Transverse colon (tissue), 4 donors: ENCODE measurements at regions not wholly inside any gene's neighbourhood (a gene's known extent, or its start where the extent isn't known, plus 50 kb on each side); places are given as distances from the start of the nearest gene placed in this dataset.

Experiments
- DNase-seq: peaks from one replicate; pipeline ENCODE4 v3.0.0-alpha.2; 2019
- H3K27ac ChIP-seq, 4 donors: fragments of 200-600 bp; sonication (generic); 2 replicates each; pipeline ENCODE4 v1.5.1; 2016 to 2018; ENCODE audit warnings: inconsistent platforms in 4 of 4
- H3K27me3 ChIP-seq: fragments of 200-600 bp; sonication (generic); 2 replicates; pipeline ENCODE4 v1.5.1; 2017; ENCODE audit warnings: inconsistent platforms
- H3K36me3 ChIP-seq, 4 donors: fragments of 200-600 bp; sonication (generic); 2 replicates each; pipeline ENCODE4 v1.5.1; 2017 to 2019; ENCODE audit warnings: inconsistent platforms in 4 of 4
- H3K4me1 ChIP-seq, 4 donors: fragments of 200-600 bp; sonication (generic); 2 replicates each; pipeline ENCODE4 v1.5.1; 2017 to 2020; ENCODE audit warnings: inconsistent platforms in 4 of 4
- H3K4me3 ChIP-seq, 4 donors: fragments of 200-600 bp; sonication (generic); 1 replicate in 1 of 4; 2 replicates in 3 of 4; pipeline versions ENCODE4 v1.5.1 to v1.6.1; 2017 to 2019; ENCODE audit warnings: inconsistent platforms in 4 of 4
- H3K9me3 ChIP-seq, 2 donors: fragments of 200-600 bp; sonication (generic); 2 replicates each; pipeline ENCODE4 v1.5.1; 2017 to 2019; ENCODE audit warnings: inconsistent platforms in 2 of 2
- CTCF ChIP-seq, 5 experiments: fragments of 200-600 bp in 3 of 5; fragments of 450-650 bp in 2 of 5; sonication (generic) in 3 of 5; IDR thresholded peaks; 1 replicate in 2 of 5; 2 replicates in 3 of 5; pipeline ENCODE4 v1.5.1; 2016 to 2017; ENCODE audit warnings: antibody characterized with exemption in 5 of 5, inconsistent platforms in 3 of 5, mild to moderate bottlenecking in 2 of 5, moderate library complexity in 1 of 5
- EP300 ChIP-seq: sonication (generic); formaldehyde crosslinking; IDR thresholded peaks from one replicate; pipeline ENCODE4 v1.6.1; 2017; ENCODE audit warnings: antibody characterized with exemption, low read depth
- POLR2A ChIP-seq: fragments of 450-650 bp; IDR thresholded peaks from one replicate; pipeline ENCODE4 v1.6.1; 2016; ENCODE audit warnings: antibody characterized with exemption, mild to moderate bottlenecking, moderate library complexity
- POLR2AphosphoS5 ChIP-seq, 3 donors: sonication (generic); formaldehyde crosslinking; IDR thresholded peaks; one replicate each; pipeline ENCODE4 v1.6.1; 2016; ENCODE audit warnings: antibody characterized with exemption in 3 of 3
- WGBS, 2 donors: methylation state at CpG; one replicate each; pipeline ENCODE4 v1.1.5; 2018; ENCODE audit warnings: low coverage in 1 of 2; 5-methylcytosine and 5-hydroxymethylcytosine counted together
- in situ Hi-C, 4 donors: fragments of 200-750 bp; cut with MboI; loops; one replicate each; pipeline versions ENCODE4 v1.15.0 to v1.15.1; 2017; ENCODE audit warnings: low sequenced_read_pairs in 3 of 4, low pct_ligation_motif_present in 1 of 4, low pct_unique_long_range_greater_than_20kb in 1 of 4
- intact Hi-C: fragments of 100-400 bp; cut with DNase I; formaldehyde crosslinking; loops from one replicate; pipeline ENCODE4 v1.15.1; 2023; ENCODE audit warnings: low total_unique reads

- in situ Hi-C loops: no loop called here
- no peak for TF ChIP-seq POLR2AphosphoS5 (IDR thresholded peaks at IDR 0.05)
- no peak for TF ChIP-seq POLR2A
- no peak for TF ChIP-seq EP300
- no peak for TF ChIP-seq CTCF (IDR thresholded peaks at IDR 0.05)
- Histone ChIP-seq H3K4me1 (no peaks in the 10 kb centered on the region), H3K9me3 (no peaks in the 10 kb centered on the region), H3K36me3 (no peaks in the 10 kb centered on the region), H3K27ac (no peak overlapping the region), H3K27me3 (no peaks in the 10 kb centered on the region), H3K4me3 (no peak overlapping the region)
- intact Hi-C loops: no loop called here
- WGBS, 2 donors: 79 to 80% methylated on average over 1 to 2 of the region's 2 CpGs
- no peak for DNase-seq
These were observed 246.3 kb upstream of the UMPS start for GRCh38 chr3:124483915-124484470.

- DNase-seq: no peak
- no peak overlapping the region for H3K27ac ChIP-seq
- no peaks in the 10 kb centered on the region for H3K27me3 ChIP-seq
- peaks cover 0 to 14% (median 1%) of the 10 kb centered on the region in 4 donors for H3K4me1 ChIP-seq
- H3K9me3 ChIP-seq: no peaks in the 10 kb centered on the region
- 33 to 66% methylated on average over 2 of the region's 2 CpGs for WGBS, 2 donors
- no peak overlapping the region for H3K4me3 ChIP-seq
- H3K36me3 ChIP-seq: no peaks in the 10 kb centered on the region
- intact Hi-C loops: no loop called here
- TF ChIP-seq CTCF (IDR thresholded peaks at IDR 0.05) (no peak), EP300 (no peak)
- in situ Hi-C loops: no loop called here
These were observed 243.9 kb upstream of the UMPS start for GRCh38 chr3:124486324-124486723.

GRCh38 chr3:124489506-124489905, 240.7 kb upstream of the UMPS start:
- DNase-seq: peak; percentile 16
- no peaks in the 10 kb centered on the region for H3K27me3 ChIP-seq
- intact Hi-C loops: no loop called here

GRCh38 chr3:124491098-124491497, 239.2 kb upstream of the UMPS start:
- 15 to 46% methylated on average over 2 to 8 of the region's 8 CpGs for WGBS, 2 donors
- peak; percentile 49 for DNase-seq

More at GRCh38 chr3:124489506-124489905, 240.7 kb upstream of the UMPS start:
- Histone ChIP-seq H3K27ac (no peak overlapping the region), H3K4me3 (no peak overlapping the region), H3K9me3 (no peaks in the 10 kb centered on the region), H3K4me1 (peaks cover 0 to 14% (median 1%) of the 10 kb centered on the region in 4 donors), H3K36me3 (no peaks in the 10 kb centered on the region)
- in situ Hi-C loops: no loop called here
- no peak for TF ChIP-seq EP300

More at GRCh38 chr3:124491098-124491497, 239.2 kb upstream of the UMPS start:
- no peak overlapping the region for H3K27ac ChIP-seq
- intact Hi-C loops (no loop called here), in situ Hi-C loops (loop anchor here in 2 of 4 donors (10.0 kb wide), 2 partner anchors 54 to 64 kb away; no protein-coding TSS in a partner anchor)
- H3K9me3 ChIP-seq: no peaks in the 10 kb centered on the region
- no peak for TF ChIP-seq POLR2A
- no peak for TF ChIP-seq CTCF (IDR thresholded peaks at IDR 0.05)
- no peak for TF ChIP-seq EP300
- no peak for TF ChIP-seq POLR2AphosphoS5 (IDR thresholded peaks at IDR 0.05)
- no peaks in the 10 kb centered on the region for H3K36me3 ChIP-seq
- H3K4me3 ChIP-seq: no peak overlapping the region
- H3K4me1 ChIP-seq: peaks cover 0 to 14% (median 1%) of the 10 kb centered on the region in 4 donors
- H3K27me3 ChIP-seq: no peaks in the 10 kb centered on the region
